Epithelial cell of prostate (primary cell): ENCODE measurements at regions not wholly inside any gene's neighbourhood (a gene's known extent, or its start where the extent isn't known, plus 50 kb on each side); places are given as distances from the start of the nearest gene placed in this dataset.
"Not testable (repeated sequence)": the region's sequence is repeated elsewhere in the genome, so short reads cannot be mapped to it uniquely, and the experiment has no call there.

ENCODE experiments used
- DNase-seq: peaks from one replicate; pipeline ENCODE4 v3.0.0-alpha.2; 2011; ENCODE audit warnings: low read depth, low spot score
- H3K27ac ChIP-seq: fragments of 450-650 bp; 2 replicates; pipeline ENCODE4 v1.5.1; 2017; ENCODE audit warnings: mild to moderate bottlenecking

GRCh38 chr7:118870187-118870586, 645.7 kb downstream of the ANKRD7 start:
- H3K27ac ChIP-seq = no peak overlapping the region
- no peak for DNase-seq

GRCh38 chr7:118872568-118872967, 648.1 kb downstream of the ANKRD7 start:
- H3K27ac ChIP-seq = peak overlapping the region; percentile 28
- peak; percentile 87 for DNase-seq

- DNase-seq = no peak
- no peak overlapping the region for H3K27ac ChIP-seq
Measured at GRCh38 chr7:118877187-118877586, 652.7 kb downstream of the ANKRD7 start.

- no peak for DNase-seq
- H3K27ac ChIP-seq = no peak overlapping the region
Measured at GRCh38 chr7:118878336-118878735, 653.8 kb downstream of the ANKRD7 start.

GRCh38 chr7:118898284-118898683, 673.8 kb downstream of the ANKRD7 start:
- H3K27ac ChIP-seq = no peak overlapping the region
- no peak for DNase-seq

- DNase-seq = no peak
Measured at GRCh38 chr7:118902600-118902999, 678.1 kb downstream of the ANKRD7 start.

GRCh38 chr7:118907911-118908527, 683.5 kb downstream of the ANKRD7 start:
- H3K27ac ChIP-seq = no peak overlapping the region
- no peak for DNase-seq

More at GRCh38 chr7:118902600-118902999, 678.1 kb downstream of the ANKRD7 start:
- H3K27ac ChIP-seq = no peak overlapping the region

GRCh38 chr7:118916120-118916519, 691.6 kb downstream of the ANKRD7 start:
- not testable (repeated sequence) for H3K27ac ChIP-seq, DNase-seq

GRCh38 chr7:118918556-118918955, 694.1 kb downstream of the ANKRD7 start:
- no peak for DNase-seq
- no peak overlapping the region for H3K27ac ChIP-seq

- H3K27ac ChIP-seq = no peak overlapping the region
- no peak for DNase-seq
Measured at GRCh38 chr7:118938845-118939244, 714.3 kb downstream of the ANKRD7 start.

- no peak overlapping the region for H3K27ac ChIP-seq
Measured at GRCh38 chr7:118944271-118944670, 719.8 kb downstream of the ANKRD7 start.

GRCh38 chr7:118945911-118946682, 721.6 kb downstream of the ANKRD7 start:
- no peak for DNase-seq
- no peak overlapping the region for H3K27ac ChIP-seq

More at GRCh38 chr7:118944271-118944670, 719.8 kb downstream of the ANKRD7 start:
- DNase-seq = no peak

- H3K27ac ChIP-seq = no peak overlapping the region
- no peak for DNase-seq
Measured at GRCh38 chr7:118948508-118948907, 724.0 kb downstream of the ANKRD7 start.

GRCh38 chr7:118949031-118949430, 724.5 kb downstream of the ANKRD7 start:
- no peak overlapping the region for H3K27ac ChIP-seq
- peak; percentile 26 for DNase-seq

- H3K27ac ChIP-seq, DNase-seq: not testable (repeated sequence)
Measured at GRCh38 chr7:118956285-118956684, 731.8 kb downstream of the ANKRD7 start.

GRCh38 chr7:118969370-118969769, 744.9 kb downstream of the ANKRD7 start:
- DNase-seq = no peak
- no peak overlapping the region for H3K27ac ChIP-seq

- H3K27ac ChIP-seq = no peak overlapping the region
- DNase-seq = no peak
Measured at GRCh38 chr7:118971706-118972105, 747.2 kb downstream of the ANKRD7 start.

- no peak overlapping the region for H3K27ac ChIP-seq
- no peak for DNase-seq
Measured at GRCh38 chr7:118974836-118975235, 750.3 kb downstream of the ANKRD7 start.

- no peak overlapping the region for H3K27ac ChIP-seq
- no peak for DNase-seq
Measured at GRCh38 chr7:118995350-118995749, 770.8 kb downstream of the ANKRD7 start.

GRCh38 chr7:119007236-119007635, 782.7 kb downstream of the ANKRD7 start:
- no peak overlapping the region for H3K27ac ChIP-seq
- no peak for DNase-seq

GRCh38 chr7:119010635-119011034, 786.1 kb downstream of the ANKRD7 start:
- DNase-seq = no peak
- H3K27ac ChIP-seq = no peak overlapping the region

GRCh38 chr7:119026391-119026790, 801.9 kb downstream of the ANKRD7 start:
- no peak overlapping the region for H3K27ac ChIP-seq
- DNase-seq = no peak
